GM23338 (cell line): ENCODE measurements at regions not wholly inside any gene's neighbourhood (a gene's known extent, or its start where the extent isn't known, plus 50 kb on each side); places are given as distances from the start of the nearest gene placed in this dataset.

Experiments used
- ATAC-seq: fragments of 200-7000 bp; cut with Tn5 transposase; 3 replicates; pipeline ENCODE4 v1.9.1; 2020
- DNase-seq: peaks from one replicate; pipeline ENCODE4 v3.0.0-alpha.2; 2015; ENCODE audit warnings: low spot score
- H2AFZ ChIP-seq: fragments of 200-600 bp; sonication (generic); 2 replicates; pipeline ENCODE4 v1.8.0; 2016; ENCODE audit warnings: antibody characterized with exemption, mild to moderate bottlenecking, moderate library complexity
- H3F3A ChIP-seq: fragments of 200-600 bp; sonication (generic); replicated peaks from 2 replicates; pipeline ENCODE4 v1.8.0; 2017; ENCODE audit warnings: antibody characterized with exemption, mixed run types, low read depth
- H3K27ac ChIP-seq: fragments of 200-600 bp; sonication (generic); 2 replicates; pipeline ENCODE4 v1.6.1; 2016; ENCODE audit warnings: low read depth
- H3K27me3 ChIP-seq: fragments of 200-600 bp; sonication (generic); 2 replicates; pipeline ENCODE4 v1.8.0; 2016; ENCODE audit warnings: mild to moderate bottlenecking, mixed run types, moderate library complexity; ENCODE audit not compliant: insufficient read depth
- H3K36me3 ChIP-seq: fragments of 200-600 bp; sonication (generic); 2 replicates; pipeline ENCODE4 v1.8.0; 2016; ENCODE audit warnings: mild to moderate bottlenecking; ENCODE audit not compliant: insufficient read depth
- H3K4me1 ChIP-seq: fragments of 200-600 bp; sonication (generic); 2 replicates; pipeline ENCODE4 v1.8.0; 2016; ENCODE audit warnings: mild to moderate bottlenecking, moderate library complexity; ENCODE audit not compliant: insufficient read depth
- H3K4me2 ChIP-seq: fragments of 200-600 bp; sonication (generic); 2 replicates; pipeline ENCODE4 v1.7.1; 2017; ENCODE audit warnings: mixed run types
- H3K4me3 ChIP-seq: fragments of 200-600 bp; sonication (generic); 2 replicates; pipeline ENCODE4 v1.6.1; 2016; ENCODE audit warnings: mixed run types
- H3K79me2 ChIP-seq: fragments of 200-600 bp; sonication (generic); replicated peaks from 2 replicates; pipeline ENCODE4 v1.8.0; 2017; ENCODE audit warnings: mild to moderate bottlenecking; ENCODE audit not compliant: insufficient read depth
- H3K9me2 ChIP-seq: fragments of 200-600 bp; sonication (generic); 2 replicates; pipeline ENCODE4 v1.8.0; 2017; ENCODE audit not compliant: insufficient read depth
- H4K20me1 ChIP-seq: fragments of 200-600 bp; sonication (generic); replicated peaks from 2 replicates; pipeline ENCODE4 v1.8.0; 2017; ENCODE audit warnings: mild to moderate bottlenecking; ENCODE audit not compliant: insufficient read depth
- H3K27ac Mint-ChIP-seq: 2 replicates; pipeline ENCODE4 v1.8.0; 2020; ENCODE audit warnings: inconsistent platforms, mild to moderate bottlenecking, moderate library complexity, mixed read lengths
- H3K27me3 Mint-ChIP-seq: 3 replicates; pipeline ENCODE4 v1.8.0; 2022; ENCODE audit warnings: low read depth, mild to moderate bottlenecking, moderate library complexity, mixed read lengths, inconsistent platforms; ENCODE audit not compliant: insufficient read depth, poor library complexity
- H3K36me3 Mint-ChIP-seq: 3 replicates; pipeline ENCODE4 v1.8.0; 2021; ENCODE audit warnings: low read depth, mild to moderate bottlenecking, inconsistent platforms, moderate library complexity, mixed read lengths
- H3K4me1 Mint-ChIP-seq: 3 replicates; pipeline ENCODE4 v1.8.0; 2020; ENCODE audit warnings: mild to moderate bottlenecking, inconsistent platforms, mixed read lengths
- H3K4me3 Mint-ChIP-seq: 3 replicates; pipeline ENCODE4 v1.8.0; 2021; ENCODE audit warnings: moderate library complexity, mild to moderate bottlenecking, inconsistent platforms, mixed read lengths
- H3K9me3 Mint-ChIP-seq: 3 replicates; pipeline ENCODE4 v1.8.0; 2020; ENCODE audit warnings: moderate library complexity, mild to moderate bottlenecking, inconsistent platforms, mixed read lengths
- CREB1 ChIP-seq: fragments of 250-450 bp; sonication (Bioruptor Pico); IDR thresholded peaks from 2 replicates; pipeline ENCODE4 v1.5.0; 2020; ENCODE audit warnings: low read depth, mild to moderate bottlenecking, moderate library complexity
- JUNB ChIP-seq: IDR thresholded peaks from one replicate; pipeline ENCODE4 v1.6.1; 2016; ENCODE audit warnings: antibody characterized with exemption; ENCODE audit not compliant: unreplicated experiment
- REST ChIP-seq: IDR thresholded peaks from one replicate; pipeline ENCODE4 v1.6.1; 2018; ENCODE audit warnings: antibody characterized with exemption; ENCODE audit not compliant: unreplicated experiment
- STAT1 ChIP-seq: IDR thresholded peaks from one replicate; pipeline ENCODE4 v1.6.1; 2016; ENCODE audit warnings: antibody characterized with exemption; ENCODE audit not compliant: unreplicated experiment
- TF ChIP-seq, protein P1 (sequence below): fragments of 250-450 bp; sonication (Bioruptor Pico); IDR thresholded peaks from 2 replicates; pipeline ENCODE4 v1.5.0; 2020; ENCODE audit warnings: mild to moderate bottlenecking, moderate library complexity

DNA sequence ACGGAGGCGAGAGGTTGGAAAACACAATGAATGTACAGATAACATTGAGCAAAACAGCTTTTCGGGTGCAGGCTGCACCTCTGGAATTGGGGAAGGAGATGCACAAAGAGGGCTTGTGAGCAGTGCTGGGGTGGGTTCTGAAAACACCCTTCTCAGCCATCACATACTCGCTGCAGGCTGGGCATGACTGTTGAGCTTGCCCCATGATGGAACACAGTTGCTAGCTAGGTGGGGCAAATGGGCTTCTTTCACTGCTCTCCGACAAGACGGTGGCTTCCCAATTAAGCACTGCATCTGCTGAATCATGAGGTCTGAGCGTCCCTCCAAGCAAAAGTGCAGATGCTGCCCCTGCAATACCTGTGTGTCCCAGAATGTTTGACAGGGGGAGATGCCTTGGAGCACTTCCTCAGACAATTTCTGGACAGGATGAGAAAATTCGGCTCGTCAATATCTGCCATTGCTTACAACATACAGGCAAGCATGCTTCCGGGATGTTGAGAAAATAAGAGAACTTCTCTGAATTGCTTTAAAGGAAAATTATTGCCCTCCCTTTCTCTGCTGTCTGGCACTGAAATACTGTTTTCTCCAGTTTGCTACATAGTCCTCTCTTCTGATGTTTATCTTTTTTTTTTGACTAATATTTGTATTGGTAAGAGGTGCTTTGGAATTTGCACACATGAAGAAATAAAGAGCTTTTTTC, 77.3 kb upstream of the SH3BP4 start (continued):
- TF ChIP-seq, protein P1, sequence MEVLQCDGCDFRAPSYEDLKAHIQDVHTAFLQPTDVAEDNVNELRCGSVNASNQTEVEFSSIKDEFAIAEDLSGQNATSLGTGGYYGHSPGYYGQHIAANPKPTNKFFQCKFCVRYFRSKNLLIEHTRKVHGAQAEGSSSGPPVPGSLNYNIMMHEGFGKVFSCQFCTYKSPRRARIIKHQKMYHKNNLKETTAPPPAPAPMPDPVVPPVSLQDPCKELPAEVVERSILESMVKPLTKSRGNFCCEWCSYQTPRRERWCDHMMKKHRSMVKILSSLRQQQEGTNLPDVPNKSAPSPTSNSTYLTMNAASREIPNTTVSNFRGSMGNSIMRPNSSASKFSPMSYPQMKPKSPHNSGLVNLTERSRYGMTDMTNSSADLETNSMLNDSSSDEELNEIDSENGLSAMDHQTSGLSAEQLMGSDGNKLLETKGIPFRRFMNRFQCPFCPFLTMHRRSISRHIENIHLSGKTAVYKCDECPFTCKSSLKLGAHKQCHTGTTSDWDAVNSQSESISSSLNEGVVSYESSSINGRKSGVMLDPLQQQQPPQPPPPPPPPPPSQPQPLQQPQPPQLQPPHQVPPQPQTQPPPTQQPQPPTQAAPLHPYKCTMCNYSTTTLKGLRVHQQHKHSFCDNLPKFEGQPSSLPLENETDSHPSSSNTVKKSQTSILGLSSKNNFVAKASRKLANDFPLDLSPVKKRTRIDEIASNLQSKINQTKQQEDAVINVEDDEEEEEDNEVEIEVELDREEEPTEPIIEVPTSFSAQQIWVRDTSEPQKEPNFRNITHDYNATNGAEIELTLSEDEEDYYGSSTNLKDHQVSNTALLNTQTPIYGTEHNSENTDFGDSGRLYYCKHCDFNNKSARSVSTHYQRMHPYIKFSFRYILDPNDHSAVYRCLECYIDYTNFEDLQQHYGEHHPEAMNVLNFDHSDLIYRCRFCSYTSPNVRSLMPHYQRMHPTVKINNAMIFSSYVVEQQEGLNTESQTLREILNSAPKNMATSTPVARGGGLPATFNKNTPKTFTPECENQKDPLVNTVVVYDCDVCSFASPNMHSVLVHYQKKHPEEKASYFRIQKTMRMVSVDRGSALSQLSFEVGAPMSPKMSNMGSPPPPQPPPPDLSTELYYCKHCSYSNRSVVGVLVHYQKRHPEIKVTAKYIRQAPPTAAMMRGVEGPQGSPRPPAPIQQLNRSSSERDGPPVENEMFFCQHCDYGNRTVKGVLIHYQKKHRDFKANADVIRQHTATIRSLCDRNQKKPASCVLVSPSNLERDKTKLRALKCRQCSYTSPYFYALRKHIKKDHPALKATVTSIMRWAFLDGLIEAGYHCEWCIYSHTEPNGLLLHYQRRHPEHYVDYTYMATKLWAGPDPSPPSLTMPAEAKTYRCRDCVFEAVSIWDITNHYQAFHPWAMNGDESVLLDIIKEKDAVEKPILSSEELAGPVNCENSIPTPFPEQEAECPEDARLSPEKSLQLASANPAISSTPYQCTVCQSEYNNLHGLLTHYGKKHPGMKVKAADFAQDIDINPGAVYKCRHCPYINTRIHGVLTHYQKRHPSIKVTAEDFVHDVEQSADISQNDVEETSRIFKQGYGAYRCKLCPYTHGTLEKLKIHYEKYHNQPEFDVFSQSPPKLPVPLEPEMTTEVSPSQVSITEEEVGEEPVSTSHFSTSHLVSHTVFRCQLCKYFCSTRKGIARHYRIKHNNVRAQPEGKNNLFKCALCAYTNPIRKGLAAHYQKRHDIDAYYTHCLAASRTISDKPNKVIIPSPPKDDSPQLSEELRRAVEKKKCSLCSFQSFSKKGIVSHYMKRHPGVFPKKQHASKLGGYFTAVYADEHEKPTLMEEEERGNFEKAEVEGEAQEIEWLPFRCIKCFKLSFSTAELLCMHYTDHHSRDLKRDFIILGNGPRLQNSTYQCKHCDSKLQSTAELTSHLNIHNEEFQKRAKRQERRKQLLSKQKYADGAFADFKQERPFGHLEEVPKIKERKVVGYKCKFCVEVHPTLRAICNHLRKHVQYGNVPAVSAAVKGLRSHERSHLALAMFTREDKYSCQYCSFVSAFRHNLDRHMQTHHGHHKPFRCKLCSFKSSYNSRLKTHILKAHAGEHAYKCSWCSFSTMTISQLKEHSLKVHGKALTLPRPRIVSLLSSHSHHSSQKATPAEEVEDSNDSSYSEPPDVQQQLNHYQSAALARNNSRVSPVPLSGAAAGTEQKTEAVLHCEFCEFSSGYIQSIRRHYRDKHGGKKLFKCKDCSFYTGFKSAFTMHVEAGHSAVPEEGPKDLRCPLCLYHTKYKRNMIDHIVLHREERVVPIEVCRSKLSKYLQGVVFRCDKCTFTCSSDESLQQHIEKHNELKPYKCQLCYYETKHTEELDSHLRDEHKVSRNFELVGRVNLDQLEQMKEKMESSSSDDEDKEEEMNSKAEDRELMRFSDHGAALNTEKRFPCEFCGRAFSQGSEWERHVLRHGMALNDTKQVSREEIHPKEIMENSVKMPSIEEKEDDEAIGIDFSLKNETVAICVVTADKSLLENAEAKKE (CRISPR knock-in tag), result no peak

GRCh38 chr2:234873828-234874173, 78.0 kb upstream of the SH3BP4 start:
- no peaks in the 10 kb centered on the region for H3K27me3 ChIP-seq
- TF ChIP-seq, protein P1 (CRISPR knock-in tag), result no peak
- TF ChIP-seq STAT1, result no peak
- TF ChIP-seq REST, result no peak
- TF ChIP-seq JUNB, result no peak
- TF ChIP-seq CREB1 (CRISPR knock-in tag), result no peak

More at GRCh38 chr2:234873828-234874173, 78.0 kb upstream of the SH3BP4 start:
- DNase-seq, result no peak
- H4K20me1 ChIP-seq, result no peaks in the 10 kb centered on the region
- no peak overlapping the region for H3K4me2 ChIP-seq
- ATAC-seq, result no peak
- H3K4me3 ChIP-seq, result no peak overlapping the region
- no peak overlapping the region for H2AFZ ChIP-seq
- Mint-ChIP-seq H3K9me3 (peaks cover 40% of the 10 kb centered on the region), H3K27me3 (peaks cover 8% of the 10 kb centered on the region), H3K27ac (no peak overlapping the region), H3K4me3 (no peak overlapping the region), H3K36me3 (peaks cover 34% of the 10 kb centered on the region), H3K4me1 (no peaks in the 10 kb centered on the region)
- H3K9me2 ChIP-seq, result no peaks in the 10 kb centered on the region
- H3K27ac ChIP-seq, result no peak overlapping the region
- H3K4me1 ChIP-seq, result no peaks in the 10 kb centered on the region
- H3F3A ChIP-seq, result no peaks in the 10 kb centered on the region
- no peaks in the 10 kb centered on the region for H3K79me2 ChIP-seq
- no peaks in the 10 kb centered on the region; the same call in 1 of the 2 replicates for H3K36me3 ChIP-seq
